ENCODE measurements at regions not wholly inside any gene's neighbourhood (a gene's known extent, or its start where the extent isn't known, plus 50 kb on each side); places are given as distances from the start of the nearest gene placed in this dataset.

- no peak for TF ChIP-seq CTCF (IDR thresholded peaks at IDR 0.05; ENCODE audit: insufficient read depth, low read length, poor library complexity, severe bottlenecking)
- Histone ChIP-seq H3K27me3 (ENCODE audit: control insufficient read depth, insufficient read depth, low read length) (no peaks in the 10 kb centered on the region), H3K4me3 (ENCODE audit: low read depth, low read length) (no peak overlapping the region), H3K36me3 (ENCODE audit: control insufficient read depth, insufficient read depth, low read length) (no peaks in the 10 kb centered on the region)
- no peak for DNase-seq (ENCODE audit: low read depth)
These were observed 227.0 kb upstream of the SIX2 start for GRCh38 chr2:45236268-45236667.

- no peak for TF ChIP-seq CTCF (IDR thresholded peaks at IDR 0.05; ENCODE audit: insufficient read depth, low read length, poor library complexity, severe bottlenecking)
- DNase-seq (ENCODE audit: low read depth), result no peak
- no peaks in the 10 kb centered on the region for H3K36me3 ChIP-seq (ENCODE audit: control insufficient read depth, insufficient read depth, low read length)
These were observed 224.0 kb upstream of the SIX2 start for GRCh38 chr2:45233301-45233700.

GRCh38 chr2:45232818-45233217, 223.6 kb upstream of the SIX2 start:
- Histone ChIP-seq H3K4me3 (ENCODE audit: low read depth, low read length) (no peak overlapping the region), H3K36me3 (ENCODE audit: control insufficient read depth, insufficient read depth, low read length) (no peaks in the 10 kb centered on the region), H3K27me3 (ENCODE audit: control insufficient read depth, insufficient read depth, low read length) (no peaks in the 10 kb centered on the region)
- no peak for DNase-seq (ENCODE audit: low read depth)
- TF ChIP-seq CTCF (IDR thresholded peaks at IDR 0.05; ENCODE audit: insufficient read depth, low read length, poor library complexity, severe bottlenecking), result no peak

More at GRCh38 chr2:45233301-45233700, 224.0 kb upstream of the SIX2 start:
- Histone ChIP-seq H3K27me3 (ENCODE audit: control insufficient read depth, insufficient read depth, low read length) (no peaks in the 10 kb centered on the region), H3K4me3 (ENCODE audit: low read depth, low read length) (no peak overlapping the region)

GRCh38 chr2:45229411-45229810, 220.2 kb upstream of the SIX2 start:
- DNase-seq (ENCODE audit: low read depth), result no peak
- H3K36me3 ChIP-seq (ENCODE audit: control insufficient read depth, insufficient read depth, low read length), result no peaks in the 10 kb centered on the region
- no peak overlapping the region for H3K4me3 ChIP-seq (ENCODE audit: low read depth, low read length)
- H3K27me3 ChIP-seq (ENCODE audit: control insufficient read depth, insufficient read depth, low read length), result no peaks in the 10 kb centered on the region
- no peak for TF ChIP-seq CTCF (IDR thresholded peaks at IDR 0.05; ENCODE audit: insufficient read depth, low read length, poor library complexity, severe bottlenecking)

- no peak for DNase-seq (ENCODE audit: low read depth)
- TF ChIP-seq CTCF (IDR thresholded peaks at IDR 0.05; ENCODE audit: insufficient read depth, low read length, poor library complexity, severe bottlenecking), result no peak
- Histone ChIP-seq H3K36me3 (ENCODE audit: control insufficient read depth, insufficient read depth, low read length) (no peaks in the 10 kb centered on the region), H3K4me3 (ENCODE audit: low read depth, low read length) (no peak overlapping the region), H3K27me3 (ENCODE audit: control insufficient read depth, insufficient read depth, low read length) (no peaks in the 10 kb centered on the region)
These were observed 218.1 kb upstream of the SIX2 start for GRCh38 chr2:45227347-45227746.

- Histone ChIP-seq H3K4me3 (ENCODE audit: low read depth, low read length) (no peak overlapping the region), H3K36me3 (ENCODE audit: control insufficient read depth, insufficient read depth, low read length) (no peaks in the 10 kb centered on the region), H3K27me3 (ENCODE audit: control insufficient read depth, insufficient read depth, low read length) (no peaks in the 10 kb centered on the region)
- DNase-seq (ENCODE audit: low read depth), result no peak
- no peak for TF ChIP-seq CTCF (IDR thresholded peaks at IDR 0.05; ENCODE audit: insufficient read depth, low read length, poor library complexity, severe bottlenecking)
These were observed 215.7 kb upstream of the SIX2 start for GRCh38 chr2:45224993-45225380.

All from kidney epithelial cell (primary cell).